Caco-2 (cell line): ENCODE measurements at regions not wholly inside any gene's neighbourhood (a gene's known extent, or its start where the extent isn't known, plus 50 kb on each side); places are given as distances from the start of the nearest gene placed in this dataset.

Source experiments
- BruUV-seq: library from RNA; stranded (reverse); fragments of 400-500 nt; replicated peaks from 2 replicates; lab custom pipeline; 2021; lab: Mats Ljungman, UMichigan
- CTCF ChIA-PET: fragments of 300-600 bp; sonication (Branson Sonifier 250); formaldehyde crosslinking; loops from one replicate; lab custom pipeline; 2022; ENCODE audit warnings: antibody characterized with exemption; lab: Charles Lee
- POLR2A ChIA-PET: fragments of 300-600 bp; sonication (Branson Sonifier 250); formaldehyde crosslinking; loops from one replicate; lab custom pipeline; 2022; ENCODE audit warnings: antibody characterized with exemption; lab: Charles Lee
- DNase-seq, 2 experiments: peaks; one replicate each; pipeline versions ENCODE4 v3.0.0 to v3.0.0-alpha.2; 2020 to 2022
- H3K27me3 ChIP-seq: replicated peaks from 2 replicates; pipeline ENCODE4 v1.6.0; 2011; ENCODE audit warnings: low read length; ENCODE audit not compliant: control insufficient read depth, insufficient read depth
- H3K36me3 ChIP-seq: 2 replicates; pipeline ENCODE4 v1.5.1; 2011; ENCODE audit warnings: low read length; ENCODE audit not compliant: control insufficient read depth, insufficient read depth
- H3K4me1 ChIP-seq: fragments of 250-450 bp; sonication (Bioruptor Pico); 2 replicates; pipeline ENCODE4 v1.5.1; 2020; ENCODE audit warnings: mild to moderate bottlenecking
- H3K4me3 ChIP-seq: 2 replicates; pipeline ENCODE4 v1.5.1; 2011; ENCODE audit warnings: low read depth, mild to moderate bottlenecking, control low read depth, low read length
- H3K9me3 ChIP-seq: fragments of 250-450 bp; sonication (Bioruptor Pico); 2 replicates; pipeline ENCODE4 v1.5.1; 2020; ENCODE audit warnings: mild to moderate bottlenecking, moderate library complexity
- H3K27ac Mint-ChIP-seq: one replicate; pipeline ENCODE4 v1.8.0; 2022; ENCODE audit warnings: mixed read lengths; ENCODE audit not compliant: unreplicated experiment
- H3K27me3 Mint-ChIP-seq: one replicate; pipeline ENCODE4 v1.8.0; 2022; ENCODE audit warnings: mixed read lengths; ENCODE audit not compliant: insufficient read depth, unreplicated experiment
- H3K36me3 Mint-ChIP-seq: one replicate; pipeline ENCODE4 v1.8.0; 2022; ENCODE audit warnings: mild to moderate bottlenecking, mixed read lengths; ENCODE audit not compliant: insufficient read depth, unreplicated experiment
- H3K4me1 Mint-ChIP-seq: one replicate; pipeline ENCODE4 v1.8.0; 2022; ENCODE audit warnings: low read depth, mixed read lengths; ENCODE audit not compliant: unreplicated experiment
- H3K4me3 Mint-ChIP-seq: one replicate; pipeline ENCODE4 v1.8.0; 2022; ENCODE audit warnings: mild to moderate bottlenecking, moderate library complexity, mixed read lengths; ENCODE audit not compliant: unreplicated experiment
- H3K9me3 Mint-ChIP-seq: one replicate; pipeline ENCODE4 v1.8.0; 2022; ENCODE audit warnings: mixed read lengths; ENCODE audit not compliant: unreplicated experiment
- CTCF ChIP-seq, 2 experiments: fragments of 200-600 bp in 1 of 2; IDR thresholded peaks; 1 replicate in 1 of 2; 2 replicates in 1 of 2; pipeline versions ENCODE4 v1.5.1 to v1.8.0; 2011 to 2022; ENCODE audit warnings: antibody characterized with exemption in 1 of 2, control low read depth in 1 of 2, inconsistent platforms in 1 of 2, low read depth in 1 of 2, low read length in 1 of 2, mild to moderate bottlenecking in 1 of 2, moderate library complexity in 1 of 2; ENCODE audit not compliant: insufficient read depth in 1 of 2, severe bottlenecking in 1 of 2, unreplicated experiment in 1 of 2
- intact Hi-C: fragments of 100-400 bp; cut with micrococcal nuclease; formaldehyde crosslinking; loops from one replicate; pipeline ENCODE4 v1.10.0; 2022; ENCODE audit not compliant: unreplicated experiment

- DNase-seq = no peak
- BruUV-seq = no TSS peak
- H3K4me1 ChIP-seq = no peaks in the 10 kb centered on the region
- H3K27me3 ChIP-seq = no peaks in the 10 kb centered on the region
- no peak overlapping the region for H3K4me3 ChIP-seq
- H3K9me3 ChIP-seq = no peaks in the 10 kb centered on the region
- TF ChIP-seq CTCF (IDR thresholded peaks at IDR 0.05; ENCODE audit: insufficient read depth in 1 of 2, low read depth in 1 of 2, low read length in 1 of 2, severe bottlenecking in 1 of 2, unreplicated experiment in 1 of 2) = no peak
- H3K9me3 Mint-ChIP-seq = no peaks in the 10 kb centered on the region
- H3K36me3 Mint-ChIP-seq = no peaks in the 10 kb centered on the region
- no peaks in the 10 kb centered on the region for H3K4me1 Mint-ChIP-seq
- H3K4me3 Mint-ChIP-seq = no peak overlapping the region
- H3K27ac Mint-ChIP-seq = no peak overlapping the region
- intact Hi-C loops = no loop called here
- ChIA-PET CTCF (interaction anchor here (0.6 kb wide), 1 partner anchor 441 kb away, joined by 4 read pairs; no protein-coding TSS in a partner anchor), POLR2A (no interaction called here)
- no peaks in the 10 kb centered on the region for H3K36me3 ChIP-seq
- H3K27me3 Mint-ChIP-seq = no peaks in the 10 kb centered on the region
Measured at GRCh38 chr18:11526675-11527074, 82.7 kb upstream of the SLC35G4 start.

- no peak for TF ChIP-seq CTCF (IDR thresholded peaks at IDR 0.05; ENCODE audit: insufficient read depth in 1 of 2, low read depth in 1 of 2, low read length in 1 of 2, severe bottlenecking in 1 of 2, unreplicated experiment in 1 of 2)
- no peaks in the 10 kb centered on the region for H3K36me3 ChIP-seq
- H3K4me3 ChIP-seq = no peak overlapping the region
- H3K4me3 Mint-ChIP-seq = no peak overlapping the region
- CTCF ChIA-PET = no interaction called here
- H3K9me3 ChIP-seq = no peaks in the 10 kb centered on the region
- no peak overlapping the region for H3K27ac Mint-ChIP-seq
- no peaks in the 10 kb centered on the region for H3K27me3 Mint-ChIP-seq
- no peaks in the 10 kb centered on the region for H3K9me3 Mint-ChIP-seq
- DNase-seq = no peak
- POLR2A ChIA-PET = no interaction called here
- H3K4me1 ChIP-seq = no peaks in the 10 kb centered on the region
- intact Hi-C loops = no loop called here
- no peaks in the 10 kb centered on the region for H3K36me3 Mint-ChIP-seq
- BruUV-seq = no TSS peak
- no peaks in the 10 kb centered on the region for H3K4me1 Mint-ChIP-seq
- H3K27me3 ChIP-seq = no peaks in the 10 kb centered on the region
Measured at GRCh38 chr18:11523804-11524203, 85.6 kb upstream of the SLC35G4 start.

DNA sequence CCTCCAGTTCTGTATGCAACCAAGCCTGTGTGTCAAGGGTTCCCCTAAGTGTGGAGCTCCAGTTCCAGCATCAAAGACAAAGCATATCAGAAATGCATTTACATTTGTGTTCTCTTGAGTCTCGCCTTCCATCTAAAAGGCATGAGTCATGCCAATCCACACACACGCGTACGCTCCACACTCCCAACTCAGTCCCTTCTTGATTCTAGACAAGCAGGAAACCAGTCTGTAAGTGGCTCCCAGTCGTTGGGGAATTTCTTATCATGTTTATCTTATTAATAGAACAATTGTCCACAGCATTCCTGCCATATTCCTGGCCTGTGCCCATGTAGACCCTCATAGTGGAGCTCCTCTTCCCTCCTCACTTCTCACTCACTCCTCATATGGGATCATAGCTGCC lies 86.4 kb upstream of the SLC35G4 start:
- no peak for DNase-seq
- no peaks in the 10 kb centered on the region for H3K9me3 ChIP-seq
- no peaks in the 10 kb centered on the region for H3K4me1 Mint-ChIP-seq
- H3K36me3 ChIP-seq = no peaks in the 10 kb centered on the region
- no peaks in the 10 kb centered on the region for H3K27me3 Mint-ChIP-seq
- H3K27ac Mint-ChIP-seq = no peak overlapping the region
- H3K4me1 ChIP-seq = no peaks in the 10 kb centered on the region
- TF ChIP-seq CTCF (IDR thresholded peaks at IDR 0.05; ENCODE audit: insufficient read depth in 1 of 2, low read depth in 1 of 2, low read length in 1 of 2, severe bottlenecking in 1 of 2, unreplicated experiment in 1 of 2) = no peak
- intact Hi-C loops = no loop called here
- BruUV-seq = no TSS peak
- no peaks in the 10 kb centered on the region for H3K9me3 Mint-ChIP-seq
- H3K36me3 Mint-ChIP-seq = no peaks in the 10 kb centered on the region
- H3K4me3 ChIP-seq = no peak overlapping the region
- ChIA-PET POLR2A (no interaction called here), CTCF (no interaction called here)
- no peak overlapping the region for H3K4me3 Mint-ChIP-seq
- H3K27me3 ChIP-seq = no peaks in the 10 kb centered on the region
